H9 (cell line): ENCODE measurements at regions not wholly inside any gene's neighbourhood (a gene's known extent, or its start where the extent isn't known, plus 50 kb on each side); places are given as distances from the start of the nearest gene placed in this dataset.

ENCODE experiments used
- DNase-seq: peaks from one replicate; pipeline ENCODE4 v3.0.0-alpha.2; 2017
- H2AFZ ChIP-seq: one replicate; pipeline ENCODE4 v1.6.1; 2013; ENCODE audit warnings: mild to moderate bottlenecking, low read length, control low read depth, moderate library complexity
- H2AK5ac ChIP-seq: 2 replicates; pipeline ENCODE4 v1.6.1; 2013; ENCODE audit warnings: low read length, control low read depth, mixed read lengths; ENCODE audit not compliant: insufficient read length
- H2BK120ac ChIP-seq: one replicate; pipeline ENCODE4 v1.6.1; 2013; ENCODE audit warnings: low read depth, mild to moderate bottlenecking, low read length, control low read depth, inconsistent platforms; ENCODE audit not compliant: poor library complexity, severe bottlenecking
- H2BK12ac ChIP-seq: 2 replicates; pipeline ENCODE4 v1.6.1; 2013; ENCODE audit warnings: low read length, control low read depth, mixed read lengths, low read depth; ENCODE audit not compliant: insufficient read length
- H2BK15ac ChIP-seq: 2 replicates; pipeline ENCODE4 v1.6.1; 2013; ENCODE audit warnings: low read depth, low read length, control low read depth
- H2BK20ac ChIP-seq: one replicate; pipeline ENCODE4 v1.6.1; 2013; ENCODE audit warnings: low read depth, mild to moderate bottlenecking, low read length, control low read depth, inconsistent platforms; ENCODE audit not compliant: poor library complexity, severe bottlenecking
- H2BK5ac ChIP-seq: 2 replicates; pipeline ENCODE4 v1.6.1; 2013; ENCODE audit warnings: low read length, control low read depth, mixed read lengths; ENCODE audit not compliant: insufficient read length
- H3K14ac ChIP-seq: 2 replicates; pipeline ENCODE4 v1.6.1; 2013; ENCODE audit warnings: low read length, control low read depth; ENCODE audit not compliant: insufficient read depth
- H3K18ac ChIP-seq: 2 replicates; pipeline ENCODE4 v1.6.1; 2013; ENCODE audit warnings: low read depth, mild to moderate bottlenecking, mixed read lengths, low read length, control low read depth; ENCODE audit not compliant: insufficient read length
- H3K23ac ChIP-seq: 2 replicates; pipeline ENCODE4 v1.6.1; 2013; ENCODE audit warnings: low read length, control low read depth, mixed read lengths, low read depth; ENCODE audit not compliant: insufficient read length
- H3K23me2 ChIP-seq: 2 replicates; pipeline ENCODE4 v1.6.1; 2013; ENCODE audit warnings: low read depth, mild to moderate bottlenecking, mixed read lengths, low read length, control low read depth; ENCODE audit not compliant: insufficient read length, poor library complexity, severe bottlenecking
- H3K27ac ChIP-seq: 2 replicates; pipeline ENCODE4 v1.5.1; 2013; ENCODE audit warnings: low read length, control low read depth, mixed read lengths, low read depth; ENCODE audit not compliant: insufficient read length
- H3K27me3 ChIP-seq: 2 replicates; pipeline ENCODE4 v1.6.1; 2013; ENCODE audit warnings: low read length, control low read depth, inconsistent platforms; ENCODE audit not compliant: insufficient read depth
- H3K4ac ChIP-seq: 2 replicates; pipeline ENCODE4 v1.6.1; 2013; ENCODE audit warnings: low read depth, mild to moderate bottlenecking, control low read depth, inconsistent platforms, low read length, moderate library complexity
- H3K4me1 ChIP-seq: 2 replicates; pipeline ENCODE4 v1.6.1; 2013; ENCODE audit warnings: low read length, control low read depth, inconsistent platforms; ENCODE audit not compliant: insufficient read depth
- H3K4me2 ChIP-seq: 2 replicates; pipeline ENCODE4 v1.6.1; 2013; ENCODE audit warnings: low read length, control low read depth, mixed read lengths; ENCODE audit not compliant: insufficient read length, insufficient read depth
- H3K56ac ChIP-seq: 2 replicates; pipeline ENCODE4 v1.6.1; 2013; ENCODE audit warnings: low read depth, mild to moderate bottlenecking, mixed read lengths, low read length, control low read depth; ENCODE audit not compliant: insufficient read length
- H3K79me1 ChIP-seq: 2 replicates; pipeline ENCODE4 v1.6.1; 2013; ENCODE audit warnings: low read depth, mild to moderate bottlenecking, moderate library complexity, low read length, control low read depth, inconsistent platforms; ENCODE audit not compliant: insufficient read depth, poor library complexity, severe bottlenecking
- H3K79me2 ChIP-seq: 2 replicates; pipeline ENCODE4 v1.6.1; 2013; ENCODE audit warnings: low read length, control low read depth, inconsistent platforms; ENCODE audit not compliant: insufficient read depth
- H3K9ac ChIP-seq: 2 replicates; pipeline ENCODE4 v1.6.1; 2013; ENCODE audit warnings: low read length, control low read depth, mixed read lengths; ENCODE audit not compliant: insufficient read length; ENCODE audit errors: extremely low read depth
- H3K9me3 ChIP-seq: one replicate; pipeline ENCODE4 v1.6.1; 2013; ENCODE audit warnings: low read depth, low read length, inconsistent platforms; ENCODE audit not compliant: control insufficient read depth
- H3T11ph ChIP-seq: one replicate; pipeline ENCODE4 v1.6.1; 2013; ENCODE audit warnings: mild to moderate bottlenecking, low read length, control low read depth, inconsistent platforms
- H4K20me1 ChIP-seq: one replicate; pipeline ENCODE4 v1.6.1; 2013; ENCODE audit not compliant: control insufficient read depth, insufficient read length, insufficient read depth
- H4K5ac ChIP-seq: 2 replicates; pipeline ENCODE4 v1.6.1; 2013; ENCODE audit warnings: low read depth, mild to moderate bottlenecking, mixed read lengths, low read length, control low read depth; ENCODE audit not compliant: insufficient read length
- H4K8ac ChIP-seq: replicated peaks from 2 replicates; pipeline ENCODE4 v1.6.1; 2013; ENCODE audit warnings: low read length, control low read depth, mixed read lengths, low read depth; ENCODE audit not compliant: insufficient read length
- H4K91ac ChIP-seq: 2 replicates; pipeline ENCODE4 v1.6.1; 2013; ENCODE audit warnings: low read depth, mild to moderate bottlenecking, moderate library complexity, mixed read lengths, low read length, control low read depth; ENCODE audit not compliant: insufficient read length
- H3K27ac Mint-ChIP-seq, 3 experiments: 2 replicates in 2 of 3; 3 replicates in 1 of 3; pipeline ENCODE4 v1.8.0; 2020 to 2021; ENCODE audit warnings: mixed read lengths in 3 of 3, mild to moderate bottlenecking in 1 of 3, moderate library complexity in 1 of 3
- H3K27me3 Mint-ChIP-seq: 2 replicates; pipeline ENCODE4 v1.8.0; 2021; ENCODE audit warnings: low read depth, mild to moderate bottlenecking, moderate library complexity, mixed read lengths
- H3K36me3 Mint-ChIP-seq, 3 experiments: 2 replicates in 2 of 3; 3 replicates in 1 of 3; pipeline ENCODE4 v1.8.0; 2020 to 2021; ENCODE audit warnings: low read depth in 3 of 3, mixed read lengths in 3 of 3; ENCODE audit not compliant: insufficient read depth in 1 of 3
- H3K4me1 Mint-ChIP-seq, 2 experiments: 2 replicates each; pipeline ENCODE4 v1.8.0; 2020; ENCODE audit warnings: mixed read lengths in 2 of 2
- H3K4me3 Mint-ChIP-seq, 2 experiments: 2 replicates in 1 of 2; 3 replicates in 1 of 2; pipeline ENCODE4 v1.8.0; 2020 to 2021; ENCODE audit warnings: mild to moderate bottlenecking in 2 of 2, mixed read lengths in 2 of 2, moderate library complexity in 1 of 2
- H3K9me3 Mint-ChIP-seq, 2 experiments: 2 replicates in 1 of 2; 3 replicates in 1 of 2; pipeline ENCODE4 v1.8.0; 2020; ENCODE audit warnings: mild to moderate bottlenecking in 2 of 2, mixed read lengths in 2 of 2, moderate library complexity in 1 of 2
- WGBS: extraction: QIAGEN DNeasy Blood & Tissue Kit; methylation state at CpG from one replicate; pipeline ENCODE4 v1.1.7; 2013; ENCODE audit warnings: missing lambda C conversion rate, low lambda C conversion rate, mixed read lengths; ENCODE audit not compliant: insufficient read length; ENCODE audit errors: extremely low coverage; 5-methylcytosine and 5-hydroxymethylcytosine counted together
- TF ChIP-seq, protein P1 (sequence below): fragments of 200-600 bp; sonication (generic); conservative IDR thresholded peaks from 3 replicates; pipeline ENCODE4 v1.8.0; 2021; ENCODE audit warnings: antibody characterized with exemption, mild to moderate bottlenecking

DNA sequence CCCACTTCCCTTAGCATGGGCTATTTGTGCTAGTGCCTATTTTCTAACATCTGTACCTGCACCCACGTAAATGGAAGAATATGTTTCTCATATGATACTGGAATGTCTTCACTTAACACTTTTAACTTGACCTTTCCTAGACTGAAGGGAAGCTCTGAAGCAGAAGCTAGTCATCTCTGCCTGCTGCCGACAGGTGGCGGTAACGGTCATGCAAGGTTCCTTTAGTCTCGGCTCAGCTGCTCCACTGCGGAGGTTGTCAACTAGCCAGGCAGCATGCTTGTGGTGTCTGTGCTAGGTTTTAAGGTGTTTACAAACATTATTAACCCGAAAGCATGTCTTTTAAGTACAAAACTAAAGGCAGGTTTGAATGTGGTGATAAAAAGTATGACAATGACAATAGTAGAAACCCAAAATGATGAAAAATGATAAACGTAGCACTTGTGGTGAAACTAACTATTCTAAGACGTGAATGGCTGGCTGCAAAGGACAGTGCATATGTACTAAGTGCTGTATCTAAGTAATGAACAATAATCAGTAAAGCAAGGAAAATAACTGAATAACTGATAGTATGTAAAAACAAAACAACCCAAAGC is 117.2 kb downstream of the GRIN2B start:
- Histone ChIP-seq H3K9ac (no peak overlapping the region), H3K27ac (no peak overlapping the region), H2BK15ac (no peak overlapping the region), H3K23ac (no peak overlapping the region), H3K18ac (no peak overlapping the region), H3K4me2 (no peak overlapping the region), H2BK20ac (no peak overlapping the region), H2BK5ac (no peak overlapping the region), H3K9me3 (no peaks in the 10 kb centered on the region), H3K56ac (no peak overlapping the region), H2BK120ac (no peak overlapping the region), H4K5ac (no peak overlapping the region), H2AK5ac (no peak overlapping the region), H4K20me1 (no peaks in the 10 kb centered on the region), H2BK12ac (no peak overlapping the region), H4K91ac (no peak overlapping the region), H3K79me2 (no peaks in the 10 kb centered on the region), H3K14ac (no peak overlapping the region), H4K8ac (no peak overlapping the region), H3T11ph (no peak overlapping the region), H3K4ac (no peak overlapping the region), H3K27me3 (no peaks in the 10 kb centered on the region), H2AFZ (no peak overlapping the region), H3K4me1 (no peaks in the 10 kb centered on the region), H3K79me1 (no peaks in the 10 kb centered on the region), H3K23me2 (no peaks in the 10 kb centered on the region)
- WGBS = no CpG with 5 or more reads among the region's 9 CpGs
- no peak overlapping the region for H3K27ac Mint-ChIP-seq
- H3K4me3 Mint-ChIP-seq = no peak overlapping the region
- TF ChIP-seq, protein P1, sequence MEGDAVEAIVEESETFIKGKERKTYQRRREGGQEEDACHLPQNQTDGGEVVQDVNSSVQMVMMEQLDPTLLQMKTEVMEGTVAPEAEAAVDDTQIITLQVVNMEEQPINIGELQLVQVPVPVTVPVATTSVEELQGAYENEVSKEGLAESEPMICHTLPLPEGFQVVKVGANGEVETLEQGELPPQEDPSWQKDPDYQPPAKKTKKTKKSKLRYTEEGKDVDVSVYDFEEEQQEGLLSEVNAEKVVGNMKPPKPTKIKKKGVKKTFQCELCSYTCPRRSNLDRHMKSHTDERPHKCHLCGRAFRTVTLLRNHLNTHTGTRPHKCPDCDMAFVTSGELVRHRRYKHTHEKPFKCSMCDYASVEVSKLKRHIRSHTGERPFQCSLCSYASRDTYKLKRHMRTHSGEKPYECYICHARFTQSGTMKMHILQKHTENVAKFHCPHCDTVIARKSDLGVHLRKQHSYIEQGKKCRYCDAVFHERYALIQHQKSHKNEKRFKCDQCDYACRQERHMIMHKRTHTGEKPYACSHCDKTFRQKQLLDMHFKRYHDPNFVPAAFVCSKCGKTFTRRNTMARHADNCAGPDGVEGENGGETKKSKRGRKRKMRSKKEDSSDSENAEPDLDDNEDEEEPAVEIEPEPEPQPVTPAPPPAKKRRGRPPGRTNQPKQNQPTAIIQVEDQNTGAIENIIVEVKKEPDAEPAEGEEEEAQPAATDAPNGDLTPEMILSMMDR = peak; percentile 96
- H3K27me3 Mint-ChIP-seq = peaks cover 17% of the 10 kb centered on the region
- no peaks in the 10 kb centered on the region for H3K9me3 Mint-ChIP-seq
- DNase-seq = peak; percentile 85
- H3K36me3 Mint-ChIP-seq = peaks cover 0 to 3% (median 0%) of the 10 kb centered on the region in 3 experiments; a peak in 2 of 7 replicates
- peaks cover 14 to 20% of the 10 kb centered on the region in 2 experiments for H3K4me1 Mint-ChIP-seq
